Fibroblast of upper back skin (primary cell): ENCODE measurements at regions not wholly inside any gene's neighbourhood (a gene's known extent, or its start where the extent isn't known, plus 50 kb on each side); places are given as distances from the start of the nearest gene placed in this dataset.
"Not testable (repeated sequence)": the region's sequence is repeated elsewhere in the genome, so short reads cannot be mapped to it uniquely, and the experiment has no call there.

Experiments
- DNase-seq: peaks from one replicate; pipeline ENCODE4 v3.0.0-alpha.2; 2013

DNA sequence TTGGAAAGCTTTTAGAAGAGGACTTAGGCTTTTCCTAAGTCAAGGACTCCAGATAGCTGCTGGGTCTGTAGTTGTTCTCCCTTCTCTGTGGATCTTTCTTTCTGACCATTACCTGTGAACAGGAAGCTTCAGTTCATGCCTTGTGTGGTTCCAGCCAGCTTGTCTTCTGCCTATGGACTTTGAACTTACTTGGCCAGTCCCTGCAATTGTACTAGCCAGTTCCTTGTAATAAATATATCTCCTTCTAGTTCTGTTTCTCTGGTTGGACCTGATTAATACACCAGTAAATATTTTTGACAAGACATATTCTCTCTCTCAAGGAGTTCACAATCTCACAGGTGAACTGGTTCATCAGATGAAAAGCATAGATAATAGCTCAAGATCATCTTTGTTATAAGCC lies 341.3 kb upstream of the DPPA4 start:
- no peak for DNase-seq

GRCh38 chr3:109679664-109680063 lies 342.3 kb upstream of the DPPA4 start:
- no peak for DNase-seq

DNA sequence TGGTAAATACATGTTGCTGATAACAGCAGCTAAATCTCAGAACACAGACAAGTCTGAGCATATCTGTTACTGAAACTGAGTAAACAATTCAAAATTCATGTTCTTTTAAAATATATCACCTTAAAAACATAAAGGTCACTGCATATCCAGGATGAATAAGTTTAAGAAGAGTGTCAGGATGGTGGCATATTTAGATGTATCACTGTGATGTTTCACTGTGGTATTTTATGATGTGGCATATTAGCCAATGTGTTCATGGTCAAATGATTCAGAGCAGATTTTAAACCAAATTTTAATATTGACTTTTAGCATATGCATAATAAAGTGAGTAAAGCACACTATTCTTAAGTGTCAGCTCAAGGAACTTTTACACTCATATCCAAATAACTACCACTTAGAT lies 346.4 kb upstream of the DPPA4 start:
- no peak for DNase-seq

- DNase-seq, result peak; percentile 99
Measured at GRCh38 chr3:109685084-109686079, 348.0 kb upstream of the DPPA4 start.

GRCh38 chr3:109687626-109688025 lies 350.3 kb upstream of the DPPA4 start:
- peak; percentile 8 for DNase-seq

DNA sequence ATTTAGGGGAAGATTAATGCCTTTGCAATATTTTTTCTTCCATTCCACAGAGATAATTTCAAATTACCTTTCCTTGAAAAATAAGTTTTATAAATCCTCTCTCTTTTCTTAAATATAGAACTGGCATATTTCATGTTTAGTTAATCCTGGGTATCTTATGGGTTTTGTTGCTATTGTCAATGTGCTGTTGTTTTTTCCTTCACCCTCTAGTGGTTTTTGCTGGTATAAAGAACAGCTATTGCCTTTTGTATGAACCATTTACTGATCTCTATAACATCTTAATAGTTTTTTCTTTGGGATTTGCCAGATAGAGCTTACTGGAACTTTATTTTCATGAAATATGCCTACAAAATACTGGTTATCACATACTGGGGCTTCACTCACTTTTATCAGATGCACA lies 359.6 kb upstream of the DPPA4 start:
- DNase-seq, result no peak

GRCh38 chr3:109702252-109702651 lies 364.9 kb upstream of the DPPA4 start:
- DNase-seq, result peak; percentile 63

GRCh38 chr3:109702976-109703375 lies 365.6 kb upstream of the DPPA4 start:
- no peak for DNase-seq

DNA sequence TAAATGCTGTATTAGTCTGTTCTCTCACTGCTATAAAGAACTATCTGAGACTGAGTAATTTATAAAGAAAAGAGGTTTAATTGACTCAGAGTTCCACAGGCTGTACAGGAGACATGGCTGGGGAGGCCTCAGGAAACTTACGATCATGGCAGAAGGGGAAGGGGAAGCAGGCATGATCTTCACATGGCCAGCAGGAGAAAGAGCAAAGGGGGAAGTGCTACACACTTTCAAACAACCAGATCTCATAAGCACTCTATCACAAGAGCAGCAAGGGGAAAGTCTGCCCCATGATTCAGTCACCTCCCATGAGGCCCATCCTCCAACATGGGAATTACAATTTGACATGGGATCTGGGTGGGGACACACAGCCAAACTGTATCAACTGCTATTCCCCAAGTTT lies 367.8 kb upstream of the DPPA4 start:
- not testable (repeated sequence) for DNase-seq

- no peak for DNase-seq
Measured at GRCh38 chr3:109707617-109708016, 370.3 kb upstream of the DPPA4 start.

DNA sequence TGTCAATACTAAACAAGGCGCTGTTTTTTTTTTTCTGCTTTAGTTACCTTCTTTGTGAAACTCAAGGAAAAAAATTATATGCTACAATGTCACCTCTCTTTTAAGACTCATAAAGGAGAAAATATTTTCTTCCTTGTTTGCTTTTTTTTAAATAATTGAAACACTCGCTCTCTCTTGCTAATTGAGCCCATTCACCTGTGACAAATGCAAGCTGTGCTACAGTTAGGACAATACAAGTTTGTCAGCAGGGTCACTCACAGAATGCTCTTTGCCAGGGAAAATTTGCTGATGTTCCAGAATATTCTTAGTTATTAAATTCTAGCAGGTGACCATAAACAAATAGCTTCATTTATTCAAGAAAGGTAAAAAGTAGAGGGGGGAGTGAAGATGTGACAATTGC lies 375.9 kb upstream of the DPPA4 start:
- no peak for DNase-seq

DNA sequence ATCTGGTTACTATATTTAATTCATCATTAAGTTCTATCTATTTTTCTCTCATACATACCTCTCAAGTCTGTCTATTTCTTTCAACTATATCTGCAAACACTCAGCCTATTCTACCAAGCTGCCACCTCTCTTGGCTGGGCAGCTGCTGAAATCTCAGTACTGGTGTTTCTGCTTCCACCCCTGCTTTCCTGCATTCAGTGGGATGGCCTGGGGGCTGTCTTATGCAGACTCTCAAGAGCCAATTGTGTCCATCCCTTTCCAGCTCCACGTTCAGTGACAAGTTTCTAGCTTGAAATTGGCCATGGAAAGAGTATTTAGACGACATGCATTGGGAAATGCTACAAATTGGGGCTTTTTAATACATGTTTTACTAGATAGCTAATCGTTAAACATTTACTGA lies 378.4 kb upstream of the DPPA4 start:
- no peak for DNase-seq

GRCh38 chr3:109718850-109719249 lies 381.5 kb upstream of the DPPA4 start:
- no peak for DNase-seq

- no peak for DNase-seq
Measured at GRCh38 chr3:109728861-109729494, 391.6 kb upstream of the DPPA4 start.

DNA sequence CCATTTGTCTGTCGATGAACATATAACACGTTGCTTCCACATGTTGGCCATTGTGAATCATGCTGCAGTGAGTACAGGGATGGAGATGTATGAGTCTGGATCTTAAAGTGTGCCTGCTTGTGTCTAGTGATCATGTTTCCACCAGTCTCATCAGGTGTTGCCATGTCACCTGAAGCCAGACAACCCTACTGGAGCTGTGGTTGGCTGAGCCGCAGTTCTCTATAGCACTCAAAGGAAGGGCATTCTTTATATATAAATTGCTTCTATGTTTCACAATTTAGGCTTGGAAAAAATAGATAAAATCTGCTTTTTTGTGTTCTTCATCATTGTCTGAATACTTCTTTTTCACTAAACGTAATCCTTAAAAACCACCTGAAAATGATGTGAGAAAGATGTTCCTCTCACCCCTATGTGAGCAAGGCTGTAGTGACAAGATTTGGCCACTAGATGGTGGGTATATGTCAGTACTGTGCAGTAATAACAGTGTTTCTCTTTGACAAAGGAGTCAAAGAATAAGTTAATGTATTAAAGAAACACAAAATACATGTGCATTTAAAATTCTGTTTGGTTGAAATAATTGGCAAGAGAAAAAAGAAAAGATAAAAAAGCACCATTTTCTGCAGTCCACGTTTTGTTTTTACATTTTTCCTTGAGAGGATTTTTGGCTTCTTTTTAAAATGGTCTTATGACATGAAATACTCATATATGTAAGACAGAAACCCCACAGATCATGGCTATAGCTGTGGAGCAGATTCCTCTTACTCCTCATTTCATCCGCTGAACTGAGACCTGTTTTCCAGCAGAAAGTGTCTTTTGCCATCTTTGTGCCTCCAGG lies 394.5 kb upstream of the DPPA4 start:
- DNase-seq, result peak; percentile 51

- DNase-seq, result no peak
Measured at GRCh38 chr3:109743981-109744380, 406.6 kb upstream of the DPPA4 start.

GRCh38 chr3:109772520-109772919 lies 435.2 kb upstream of the DPPA4 start:
- no peak for DNase-seq

- no peak for DNase-seq
Measured at GRCh38 chr3:109774108-109774507, 436.8 kb upstream of the DPPA4 start.

GRCh38 chr3:109784285-109784684 lies 446.9 kb upstream of the DPPA4 start:
- no peak for DNase-seq

DNA sequence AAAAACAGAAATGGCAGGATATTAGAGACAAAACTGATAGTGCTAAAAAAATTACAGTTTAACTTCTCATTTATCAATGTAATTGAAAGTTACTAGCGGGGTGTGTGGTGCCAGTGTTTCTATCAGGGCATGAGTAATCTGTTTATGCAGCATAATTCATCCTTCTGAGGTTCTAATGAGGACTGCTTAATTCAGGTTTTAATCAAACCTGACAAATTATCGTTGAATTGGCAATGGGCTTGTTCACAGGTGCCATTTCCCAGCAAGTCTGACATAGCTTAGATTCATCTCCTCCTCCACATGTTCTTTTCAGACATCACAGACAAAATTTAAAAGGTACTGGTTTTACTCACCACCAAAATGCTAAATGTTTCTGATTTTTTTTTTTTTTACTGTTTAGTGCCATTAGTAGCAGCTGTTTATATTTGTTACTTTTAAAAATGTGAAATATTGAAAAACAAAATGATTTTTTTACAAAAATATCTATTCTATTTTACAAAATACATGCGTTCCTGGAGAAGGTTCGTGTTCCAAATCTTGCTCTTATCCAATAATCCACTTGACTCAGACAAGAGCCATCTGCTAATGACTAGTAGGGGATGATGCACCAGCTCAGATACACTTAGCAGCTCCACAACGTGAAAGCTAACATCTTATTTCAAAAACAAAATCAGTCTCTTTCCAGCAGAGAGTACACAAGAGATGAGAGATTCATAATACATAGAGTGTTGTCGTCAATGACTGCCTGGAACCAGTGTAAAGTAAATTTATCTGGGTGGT lies 447.7 kb upstream of the DPPA4 start:
- no peak for DNase-seq

GRCh38 chr3:109803274-109803673 lies 465.9 kb upstream of the DPPA4 start:
- DNase-seq, result no peak

- DNase-seq, result no peak
Measured at GRCh38 chr3:109804697-109805096, 467.4 kb upstream of the DPPA4 start.

DNA sequence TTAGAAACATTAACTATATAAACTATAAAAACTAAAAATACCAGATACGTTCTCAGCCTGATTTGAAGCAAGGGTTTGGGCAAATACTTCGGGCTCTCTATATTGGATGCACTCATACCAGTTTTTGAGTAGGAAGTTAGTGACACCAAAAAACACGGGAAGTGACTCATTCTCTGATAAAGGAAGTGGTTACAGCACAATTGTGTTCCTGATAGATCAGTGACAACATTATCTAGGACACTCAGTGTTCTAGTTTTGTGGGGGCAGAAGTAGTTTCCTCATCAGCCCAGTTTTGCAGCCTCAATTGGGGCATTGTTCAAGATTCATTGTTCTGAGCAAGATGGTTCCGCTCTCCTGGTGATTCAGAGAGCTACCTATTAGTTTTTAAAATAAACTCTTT lies 469.6 kb upstream of the DPPA4 start:
- no peak for DNase-seq
